GM21515 (cell line): ENCODE measurements at regions not wholly inside any gene's neighbourhood (a gene's known extent, or its start where the extent isn't known, plus 50 kb on each side); places are given as distances from the start of the nearest gene placed in this dataset.
"Not testable (repeated sequence)": the region's sequence is repeated elsewhere in the genome, so short reads cannot be mapped to it uniquely, and the experiment has no call there.

Experiments used
- ATAC-seq: cut with Tn5 transposase; IDR thresholded peaks from one replicate; pipeline ENCODE4 v1.9.1; 2021; ENCODE audit not compliant: unreplicated experiment

GRCh38 chr1:41994195-41994894, 75.6 kb upstream of the HIVEP3 start:
- ATAC-seq, result no peak

GRCh38 chr1:41983451-41983850, 64.7 kb upstream of the HIVEP3 start:
- no peak for ATAC-seq

GRCh38 chr1:41981796-41982195, 63.1 kb upstream of the HIVEP3 start:
- ATAC-seq, result no peak

- ATAC-seq, result no peak
Measured at GRCh38 chr1:41980827-41981653, 62.3 kb upstream of the HIVEP3 start.

GRCh38 chr1:41978986-41979385, 60.3 kb upstream of the HIVEP3 start:
- no peak for ATAC-seq

GRCh38 chr1:41977326-41977725, 58.6 kb upstream of the HIVEP3 start:
- no peak for ATAC-seq

GRCh38 chr1:41976671-41977070, 57.9 kb upstream of the HIVEP3 start:
- ATAC-seq, result no peak

- no peak for ATAC-seq
Measured at GRCh38 chr1:41975850-41976569, 57.3 kb upstream of the HIVEP3 start.

- ATAC-seq, result no peak
Measured at GRCh38 chr1:41975121-41975520, 56.4 kb upstream of the HIVEP3 start.

GRCh38 chr1:41968557-41968956, 49.8 kb upstream of the HIVEP3 start:
- not testable (repeated sequence) for ATAC-seq
